PC-9 (cell line): ENCODE measurements at regions not wholly inside any gene's neighbourhood (a gene's known extent, or its start where the extent isn't known, plus 50 kb on each side); places are given as distances from the start of the nearest gene placed in this dataset.
"Not testable (repeated sequence)": the region's sequence is repeated elsewhere in the genome, so short reads cannot be mapped to it uniquely, and the experiment has no call there.

Experiments used
- BruUV-seq: library from RNA; stranded (reverse); fragments of 400-500 nt; replicated peaks from 2 replicates; lab custom pipeline; 2021; lab: Mats Ljungman, UMichigan
- CTCF ChIA-PET: fragments of 300-600 bp; sonication (Branson Sonifier 250); formaldehyde crosslinking; loops from one replicate; lab custom pipeline; 2022; ENCODE audit warnings: antibody characterized with exemption; lab: Charles Lee
- POLR2A ChIA-PET: fragments of 300-600 bp; sonication (Branson Sonifier 250); formaldehyde crosslinking; loops from one replicate; lab custom pipeline; 2022; ENCODE audit warnings: antibody characterized with exemption; ENCODE audit not compliant: unreplicated experiment; lab: Charles Lee
- DNase-seq, 2 experiments: peaks; one replicate each; pipeline versions ENCODE4 v3.0.0 to v3.0.0-alpha.2; 2015 to 2022; ENCODE audit warnings: mixed read lengths in 1 of 2
- H2AFZ ChIP-seq: fragments of 200-600 bp; sonication (generic); 2 replicates; pipeline ENCODE4 v1.8.1; 2017; ENCODE audit warnings: antibody characterized with exemption
- H3F3A ChIP-seq: fragments of 200-600 bp; sonication (generic); 2 replicates; pipeline ENCODE4 v1.8.1; 2017; ENCODE audit warnings: antibody characterized with exemption, mild to moderate bottlenecking, low read depth; ENCODE audit not compliant: insufficient read depth
- H3K27ac ChIP-seq: fragments of 200-600 bp; sonication (generic); 2 replicates; pipeline ENCODE4 v1.6.1; 2016; ENCODE audit warnings: mixed run types
- H3K27me3 ChIP-seq: fragments of 200-600 bp; sonication (generic); 2 replicates; pipeline ENCODE4 v1.6.1; 2016; ENCODE audit warnings: low read depth, mixed run types; ENCODE audit not compliant: insufficient read depth
- H3K36me3 ChIP-seq: fragments of 200-600 bp; sonication (generic); 2 replicates; pipeline ENCODE4 v1.6.1; 2016; ENCODE audit warnings: low read depth, mixed run types
- H3K4me1 ChIP-seq: fragments of 200-600 bp; sonication (generic); replicated peaks from 2 replicates; pipeline ENCODE4 v1.6.1; 2016; ENCODE audit warnings: mixed run types; ENCODE audit not compliant: insufficient read depth
- H3K4me2 ChIP-seq: fragments of 200-600 bp; sonication (generic); 2 replicates; pipeline ENCODE4 v1.6.1; 2017; ENCODE audit warnings: mixed run types
- H3K4me3 ChIP-seq: fragments of 200-600 bp; sonication (generic); 2 replicates; pipeline ENCODE4 v1.6.1; 2016; ENCODE audit warnings: mixed run types
- H3K79me2 ChIP-seq: fragments of 200-600 bp; sonication (generic); 2 replicates; pipeline ENCODE4 v1.6.1; 2017; ENCODE audit warnings: low read depth, mixed run types
- H3K9me2 ChIP-seq: fragments of 200-600 bp; sonication (generic); 2 replicates; pipeline ENCODE4 v1.8.1; 2017; ENCODE audit warnings: mild to moderate bottlenecking; ENCODE audit not compliant: insufficient read depth
- H3K9me3 ChIP-seq: fragments of 200-600 bp; sonication (generic); 2 replicates; pipeline ENCODE4 v1.8.1; 2016; ENCODE audit warnings: low read depth; ENCODE audit not compliant: insufficient read depth
- H4K20me1 ChIP-seq: fragments of 200-600 bp; sonication (generic); 2 replicates; pipeline ENCODE4 v1.8.1; 2017; ENCODE audit not compliant: insufficient read depth
- CTCF ChIP-seq: fragments of 200-600 bp; sonication (generic); conservative IDR thresholded peaks from 2 replicates; pipeline ENCODE4 v1.6.1; 2017; ENCODE audit warnings: mixed run types, antibody characterized with exemption, mild to moderate bottlenecking, moderate library complexity
- EZH2 ChIP-seq: fragments of 200-600 bp; sonication (generic); IDR thresholded peaks from 2 replicates; pipeline ENCODE4 v1.8.0; 2017; ENCODE audit warnings: antibody characterized with exemption, low read depth
- intact Hi-C: fragments of 100-400 bp; cut with micrococcal nuclease; formaldehyde crosslinking; loops from one replicate; pipeline ENCODE4 v1.10.0; 2022; ENCODE audit not compliant: unreplicated experiment

DNA sequence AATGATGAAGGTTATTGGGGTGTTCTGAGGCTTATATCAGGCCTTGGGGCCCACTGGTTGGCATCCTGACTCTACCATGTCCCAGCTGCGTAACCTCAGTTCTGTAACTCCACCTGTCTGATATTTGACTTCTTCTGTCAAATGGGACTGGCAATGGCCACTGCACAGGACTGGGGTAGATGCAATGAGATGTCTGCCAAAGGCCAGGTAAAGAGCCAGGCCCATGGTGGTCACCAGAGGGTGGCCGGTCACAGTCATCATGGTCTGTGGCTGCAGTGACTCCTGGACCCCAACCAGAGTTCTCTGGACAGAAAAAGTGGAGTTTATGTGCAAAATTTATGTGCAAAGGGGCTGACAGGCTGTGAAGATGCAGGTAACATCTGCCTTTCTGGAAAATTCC is 173.3 kb downstream of the PTPRU start:
- Histone ChIP-seq H3K4me3 (no peak overlapping the region), H3K27ac (no peak overlapping the region), H3K4me2 (no peak overlapping the region), H2AFZ (no peak overlapping the region), H3F3A (no peaks in the 10 kb centered on the region), H3K79me2 (no peaks in the 10 kb centered on the region), H3K27me3 (no peaks in the 10 kb centered on the region), H3K9me3 (no peaks in the 10 kb centered on the region), H3K36me3 (no peaks in the 10 kb centered on the region), H4K20me1 (no peaks in the 10 kb centered on the region), H3K4me1 (no peaks in the 10 kb centered on the region), H3K9me2 (no peaks in the 10 kb centered on the region)
- BruUV-seq: no TSS peak
- intact Hi-C loops: no loop called here
- TF ChIP-seq EZH2 (no peak), CTCF (no peak)
- CTCF ChIA-PET: no interaction called here
- no peak for DNase-seq
- POLR2A ChIA-PET: interaction anchor here (0.6 to 0.8 kb wide), 2 partner anchors 11 to 347 kb away, joined by 3 to 4 read pairs; no protein-coding TSS in a partner anchor

DNA sequence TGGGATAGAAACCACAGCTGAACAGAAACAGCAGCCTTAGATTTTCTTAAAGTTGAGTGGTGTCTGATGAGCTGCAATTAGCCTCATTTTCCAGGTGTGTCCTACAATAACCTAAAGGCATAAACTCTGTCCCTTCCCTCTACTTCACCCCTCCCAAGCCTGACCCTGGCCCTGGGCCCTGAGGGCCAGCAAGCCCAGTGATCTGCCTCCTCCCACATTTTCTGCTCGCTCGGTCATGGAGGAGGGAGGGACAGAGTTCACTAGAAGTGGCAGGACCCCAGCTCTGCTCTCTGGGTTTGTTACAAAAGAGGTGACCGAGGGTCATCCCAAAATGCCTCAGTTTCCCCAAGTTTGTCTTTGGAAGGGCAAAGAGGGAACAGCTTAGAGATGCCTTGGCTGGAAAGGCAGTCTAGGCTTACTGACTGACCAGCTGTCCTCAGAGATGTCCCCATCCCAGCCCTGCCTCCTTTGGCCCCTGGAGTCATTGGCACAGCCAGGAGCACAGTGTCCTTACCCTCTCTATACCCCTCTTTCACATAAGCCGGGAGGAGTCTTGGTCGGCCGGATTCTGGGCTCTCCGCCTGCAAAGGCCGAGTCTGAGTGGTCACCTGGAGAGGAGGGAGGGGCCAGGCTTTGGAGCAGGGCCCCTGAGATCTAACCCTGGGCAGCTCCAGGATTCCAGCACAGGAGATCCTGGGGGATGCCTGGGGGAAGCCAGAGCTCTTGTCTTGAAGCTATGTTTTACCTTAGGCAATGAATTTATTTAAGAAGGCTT is 172.7 kb downstream of the PTPRU start:
- TF ChIP-seq CTCF: no peak
- no peak for TF ChIP-seq EZH2
- no peaks in the 10 kb centered on the region for H3K36me3 ChIP-seq
- H3K27ac ChIP-seq: no peak overlapping the region
- DNase-seq: no peak
- POLR2A ChIA-PET: no interaction called here
- H3K79me2 ChIP-seq: no peaks in the 10 kb centered on the region
- no peak overlapping the region for H2AFZ ChIP-seq
- no peaks in the 10 kb centered on the region for H3F3A ChIP-seq
- H3K9me2 ChIP-seq: no peaks in the 10 kb centered on the region
- H3K4me1 ChIP-seq: no peaks in the 10 kb centered on the region
- no peaks in the 10 kb centered on the region for H3K9me3 ChIP-seq
- no peaks in the 10 kb centered on the region for H3K27me3 ChIP-seq
- H3K4me2 ChIP-seq: no peak overlapping the region
- no peaks in the 10 kb centered on the region for H4K20me1 ChIP-seq
- CTCF ChIA-PET: no interaction called here
- intact Hi-C loops: no loop called here
- no TSS peak for BruUV-seq
- no peak overlapping the region for H3K4me3 ChIP-seq

DNA sequence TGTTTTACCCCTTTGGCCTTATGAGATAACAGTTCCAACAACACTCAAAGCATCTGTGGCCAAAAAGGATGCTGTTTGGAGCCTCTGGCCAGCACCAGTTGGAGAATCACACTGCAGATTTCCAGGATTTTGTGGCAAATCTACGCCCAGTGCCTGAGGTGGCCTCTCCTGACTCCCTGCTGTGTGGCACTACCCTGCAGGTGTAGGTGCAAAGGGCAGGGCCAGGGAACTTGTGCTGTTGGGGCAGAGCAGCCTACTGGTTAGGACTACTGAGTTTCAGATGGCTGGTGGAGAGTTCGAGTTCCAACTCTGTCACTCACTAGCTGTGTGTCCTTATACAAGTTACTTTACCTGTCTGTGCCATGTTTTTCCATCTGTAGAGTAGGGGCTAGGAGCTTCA is 170.5 kb downstream of the PTPRU start:
- Histone ChIP-seq H3K4me1 (no peaks in the 10 kb centered on the region), H4K20me1 (no peaks in the 10 kb centered on the region), H3K27ac (no peak overlapping the region), H3K4me3 (no peak overlapping the region), H2AFZ (no peak overlapping the region), H3K4me2 (no peak overlapping the region), H3K79me2 (no peaks in the 10 kb centered on the region), H3K27me3 (no peaks in the 10 kb centered on the region), H3K36me3 (no peaks in the 10 kb centered on the region), H3K9me3 (no peaks in the 10 kb centered on the region), H3F3A (no peaks in the 10 kb centered on the region), H3K9me2 (no peaks in the 10 kb centered on the region)
- ChIA-PET POLR2A (no interaction called here), CTCF (no interaction called here)
- TF ChIP-seq CTCF (no peak), EZH2 (no peak)
- intact Hi-C loops: no loop called here
- no TSS peak for BruUV-seq
- no peak for DNase-seq

DNA sequence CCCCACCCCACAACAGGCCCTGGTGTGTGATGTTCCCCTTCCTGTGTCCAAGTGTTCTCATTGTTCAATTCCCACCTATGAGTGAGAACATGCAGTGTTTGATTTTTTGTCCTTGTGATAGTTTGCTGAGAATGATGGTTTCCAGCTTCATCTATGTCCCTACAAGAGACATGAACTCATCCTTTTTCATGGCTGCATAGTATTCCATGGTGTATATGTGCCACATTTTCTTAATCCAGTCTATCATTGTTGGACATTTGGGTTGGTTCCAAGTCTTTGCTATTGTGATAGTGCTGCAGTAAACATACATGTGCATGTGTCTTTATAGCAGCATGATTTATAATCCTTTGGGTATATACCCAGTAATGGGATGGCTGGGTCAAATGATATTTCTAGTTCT is 163.9 kb downstream of the PTPRU start:
- H3K4me2 ChIP-seq, BruUV-seq, H3K9me3 ChIP-seq, CTCF ChIA-PET, H3K4me1 ChIP-seq, DNase-seq, H4K20me1 ChIP-seq, H3K27ac ChIP-seq, H3F3A ChIP-seq, H2AFZ ChIP-seq, H3K4me3 ChIP-seq, H3K79me2 ChIP-seq, H3K9me2 ChIP-seq, intact Hi-C loops, H3K27me3 ChIP-seq, H3K36me3 ChIP-seq, POLR2A ChIA-PET: not testable (repeated sequence)
